ENCODE measurements at regions not wholly inside any gene's neighbourhood (a gene's known extent, or its start where the extent isn't known, plus 50 kb on each side); places are given as distances from the start of the nearest gene placed in this dataset.

- TF ChIP-seq CTCF (IDR thresholded peaks at IDR 0.05) (no peak), POLR2A (IDR thresholded peaks at IDR 0.05) (no peak), EP300 (IDR thresholded peaks at IDR 0.05) (no peak)
These were observed 130.1 kb downstream of the C5orf15 start for GRCh38 chr5:133838286-133838685.

All from tibial nerve (tissue), 4 donors.